ENCODE measurements at regions not wholly inside any gene's neighbourhood (a gene's known extent, or its start where the extent isn't known, plus 50 kb on each side); places are given as distances from the start of the nearest gene placed in this dataset.

DNA sequence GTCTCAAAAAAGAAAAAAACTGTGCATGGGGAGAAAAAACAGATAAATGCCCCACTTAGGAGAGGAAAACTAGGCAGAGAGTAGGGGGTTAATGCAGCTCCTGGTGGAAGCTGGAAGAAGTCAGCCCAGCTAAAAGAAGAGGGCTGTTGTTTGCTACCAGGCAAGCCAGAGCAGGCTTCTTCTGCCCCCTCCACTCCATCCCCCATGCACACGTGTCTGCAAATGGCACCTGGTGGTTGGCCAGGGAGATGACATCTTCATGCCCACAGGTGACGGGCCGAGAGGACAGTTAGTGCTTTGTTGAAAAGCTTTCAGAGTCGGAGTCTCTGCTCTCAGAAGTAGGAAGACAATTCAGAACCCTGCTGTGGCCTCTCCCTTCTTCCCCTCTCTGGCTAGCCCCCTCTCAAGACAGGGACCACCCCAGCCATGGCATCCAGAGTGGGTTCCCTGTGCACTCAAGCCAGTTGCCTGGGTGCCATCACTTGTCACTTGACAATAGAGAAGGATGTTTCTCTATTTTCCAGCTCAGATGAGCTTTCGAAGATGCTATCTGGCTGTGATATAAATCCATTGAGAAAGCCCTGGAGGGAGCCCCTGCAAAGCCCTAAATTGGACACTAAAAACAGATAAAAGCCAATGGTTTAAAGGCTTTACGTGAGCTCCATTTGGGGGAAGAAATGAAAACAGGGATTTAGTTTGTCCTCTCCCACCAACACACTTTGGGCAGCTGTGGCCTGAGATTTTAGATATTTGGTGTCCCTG lies 142.0 kb downstream of the TRIM29 start:
- no peak for TF ChIP-seq HSF4 (CRISPR knock-in tag; IDR thresholded peaks at IDR 0.05; ENCODE audit: borderline replicate concordance)
- TF ChIP-seq, protein P1, sequence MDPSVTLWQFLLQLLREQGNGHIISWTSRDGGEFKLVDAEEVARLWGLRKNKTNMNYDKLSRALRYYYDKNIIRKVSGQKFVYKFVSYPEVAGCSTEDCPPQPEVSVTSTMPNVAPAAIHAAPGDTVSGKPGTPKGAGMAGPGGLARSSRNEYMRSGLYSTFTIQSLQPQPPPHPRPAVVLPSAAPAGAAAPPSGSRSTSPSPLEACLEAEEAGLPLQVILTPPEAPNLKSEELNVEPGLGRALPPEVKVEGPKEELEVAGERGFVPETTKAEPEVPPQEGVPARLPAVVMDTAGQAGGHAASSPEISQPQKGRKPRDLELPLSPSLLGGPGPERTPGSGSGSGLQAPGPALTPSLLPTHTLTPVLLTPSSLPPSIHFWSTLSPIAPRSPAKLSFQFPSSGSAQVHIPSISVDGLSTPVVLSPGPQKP (CRISPR knock-in tag; IDR thresholded peaks at IDR 0.05): no peak

All from K562 (cell line).